Mucosa of gallbladder (tissue), 1 donor: ENCODE measurements at regions not wholly inside any gene's neighbourhood (a gene's known extent, or its start where the extent isn't known, plus 50 kb on each side); places are given as distances from the start of the nearest gene placed in this dataset.
"Not testable (repeated sequence)": the region's sequence is repeated elsewhere in the genome, so short reads cannot be mapped to it uniquely, and the experiment has no call there.

Source experiments
- DNase-seq: peaks from one replicate; pipeline ENCODE4 v3.0.0-alpha.2; 2020; ENCODE audit warnings: low spot score
- donor health status: DM: no; HTN: no; CAD: no.

GRCh38 chr2:212777020-212777491 lies 238.5 kb upstream of the ERBB4 start:
- DNase-seq: no peak

GRCh38 chr2:212773808-212774339 lies 235.3 kb upstream of the ERBB4 start:
- no peak for DNase-seq

GRCh38 chr2:212770240-212770639 lies 231.6 kb upstream of the ERBB4 start:
- DNase-seq: no peak

- no peak for DNase-seq
These were observed 228.3 kb upstream of the ERBB4 start for GRCh38 chr2:212766921-212767320.

GRCh38 chr2:212752730-212753351 lies 214.2 kb upstream of the ERBB4 start:
- no peak for DNase-seq

GRCh38 chr2:212745359-212745758 lies 206.8 kb upstream of the ERBB4 start:
- no peak for DNase-seq

GRCh38 chr2:212737392-212738172 lies 199.0 kb upstream of the ERBB4 start:
- no peak for DNase-seq

- no peak for DNase-seq
These were observed 197.8 kb upstream of the ERBB4 start for GRCh38 chr2:212736385-212736726.

- DNase-seq: no peak
These were observed 194.7 kb upstream of the ERBB4 start for GRCh38 chr2:212733273-212733672.

- no peak for DNase-seq
These were observed 194.3 kb upstream of the ERBB4 start for GRCh38 chr2:212732860-212733259.

GRCh38 chr2:212730994-212731393 lies 192.4 kb upstream of the ERBB4 start:
- DNase-seq: no peak

- no peak for DNase-seq
These were observed 190.1 kb upstream of the ERBB4 start for GRCh38 chr2:212728717-212729116.

- no peak for DNase-seq
These were observed 189.1 kb upstream of the ERBB4 start for GRCh38 chr2:212727751-212728150.

GRCh38 chr2:212726403-212726802 lies 187.8 kb upstream of the ERBB4 start:
- DNase-seq: no peak

- no peak for DNase-seq
These were observed 186.6 kb upstream of the ERBB4 start for GRCh38 chr2:212725180-212725579.

- no peak for DNase-seq
These were observed 184.6 kb upstream of the ERBB4 start for GRCh38 chr2:212723226-212723625.

GRCh38 chr2:212722046-212722445 lies 183.4 kb upstream of the ERBB4 start:
- no peak for DNase-seq

GRCh38 chr2:212721026-212721451 lies 182.4 kb upstream of the ERBB4 start:
- DNase-seq: no peak

- DNase-seq: not testable (repeated sequence)
These were observed 176.8 kb upstream of the ERBB4 start for GRCh38 chr2:212715411-212715810.

- DNase-seq: no peak
These were observed 175.1 kb upstream of the ERBB4 start for GRCh38 chr2:212713681-212714080.

GRCh38 chr2:212712991-212713390 lies 174.4 kb upstream of the ERBB4 start:
- no peak for DNase-seq

- no peak for DNase-seq
These were observed 173.9 kb upstream of the ERBB4 start for GRCh38 chr2:212712466-212712865.

GRCh38 chr2:212711856-212712255 lies 173.3 kb upstream of the ERBB4 start:
- DNase-seq: no peak
